PC-3 (cell line): ENCODE measurements at regions not wholly inside any gene's neighbourhood (a gene's known extent, or its start where the extent isn't known, plus 50 kb on each side); places are given as distances from the start of the nearest gene placed in this dataset.

ENCODE experiments used
- CTCF ChIP-seq: fragments of 300-600 bp; sonication (generic); conservative IDR thresholded peaks from 2 replicates; pipeline ENCODE4 v1.5.1; 2017; ENCODE audit warnings: antibody characterized with exemption, low read depth, mild to moderate bottlenecking, low read length
- EZH2 ChIP-seq: fragments of 300-600 bp; sonication (generic); IDR thresholded peaks from one replicate; pipeline ENCODE4 v1.6.1; 2017; ENCODE audit warnings: antibody characterized with exemption, mild to moderate bottlenecking, low read length; ENCODE audit not compliant: unreplicated experiment
- EZH2phosphoT487 ChIP-seq: fragments of 300-600 bp; sonication (generic); IDR thresholded peaks from 2 replicates; pipeline ENCODE4 v1.6.1; 2018; ENCODE audit warnings: mild to moderate bottlenecking, antibody characterized with exemption, low read length, borderline replicate concordance

GRCh38 chr18:4638680-4639079 is 183.6 kb upstream of the DLGAP1 start:
- TF ChIP-seq CTCF: no peak
- no peak for TF ChIP-seq EZH2
- TF ChIP-seq EZH2phosphoT487: no peak
